ENCODE measurements at regions not wholly inside any gene's neighbourhood (a gene's known extent, or its start where the extent isn't known, plus 50 kb on each side); places are given as distances from the start of the nearest gene placed in this dataset.

DNA sequence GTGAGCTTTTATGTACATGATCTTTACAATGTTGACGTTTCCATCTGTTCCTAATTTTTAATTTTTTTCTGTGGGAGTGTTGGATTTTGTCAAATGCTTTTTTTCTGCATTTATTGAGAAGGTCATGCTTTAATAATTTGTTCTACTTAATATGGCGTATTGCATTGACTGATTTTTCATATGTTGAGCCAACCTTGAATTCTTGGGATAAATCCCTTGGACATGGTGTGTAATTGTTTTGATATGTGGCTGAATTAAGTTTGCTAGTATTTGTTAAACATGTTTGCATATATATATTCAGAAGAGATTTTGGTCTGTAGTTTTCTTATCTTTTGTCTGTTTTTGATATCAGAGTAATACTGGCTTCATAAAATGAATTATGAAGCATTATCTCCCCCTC is 256.7 kb downstream of the EDEM1 start:
- Mint-ChIP-seq H3K36me3 (ENCODE audit: low read depth, unreplicated experiment) (no peaks in the 10 kb centered on the region), H3K27ac (ENCODE audit: unreplicated experiment) (no peak overlapping the region), H3K4me3 (ENCODE audit: unreplicated experiment) (no peak overlapping the region), H3K9me3 (ENCODE audit: unreplicated experiment) (no peaks in the 10 kb centered on the region), H3K4me1 (ENCODE audit: unreplicated experiment) (no peaks in the 10 kb centered on the region), H3K27me3 (ENCODE audit: unreplicated experiment) (no peaks in the 10 kb centered on the region)
- TF ChIP-seq, protein P1, sequence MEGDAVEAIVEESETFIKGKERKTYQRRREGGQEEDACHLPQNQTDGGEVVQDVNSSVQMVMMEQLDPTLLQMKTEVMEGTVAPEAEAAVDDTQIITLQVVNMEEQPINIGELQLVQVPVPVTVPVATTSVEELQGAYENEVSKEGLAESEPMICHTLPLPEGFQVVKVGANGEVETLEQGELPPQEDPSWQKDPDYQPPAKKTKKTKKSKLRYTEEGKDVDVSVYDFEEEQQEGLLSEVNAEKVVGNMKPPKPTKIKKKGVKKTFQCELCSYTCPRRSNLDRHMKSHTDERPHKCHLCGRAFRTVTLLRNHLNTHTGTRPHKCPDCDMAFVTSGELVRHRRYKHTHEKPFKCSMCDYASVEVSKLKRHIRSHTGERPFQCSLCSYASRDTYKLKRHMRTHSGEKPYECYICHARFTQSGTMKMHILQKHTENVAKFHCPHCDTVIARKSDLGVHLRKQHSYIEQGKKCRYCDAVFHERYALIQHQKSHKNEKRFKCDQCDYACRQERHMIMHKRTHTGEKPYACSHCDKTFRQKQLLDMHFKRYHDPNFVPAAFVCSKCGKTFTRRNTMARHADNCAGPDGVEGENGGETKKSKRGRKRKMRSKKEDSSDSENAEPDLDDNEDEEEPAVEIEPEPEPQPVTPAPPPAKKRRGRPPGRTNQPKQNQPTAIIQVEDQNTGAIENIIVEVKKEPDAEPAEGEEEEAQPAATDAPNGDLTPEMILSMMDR (IDR thresholded peaks at IDR 0.05; ENCODE audit: unreplicated experiment): no peak
- no peak for DNase-seq (ENCODE audit: low spot score)

DNA sequence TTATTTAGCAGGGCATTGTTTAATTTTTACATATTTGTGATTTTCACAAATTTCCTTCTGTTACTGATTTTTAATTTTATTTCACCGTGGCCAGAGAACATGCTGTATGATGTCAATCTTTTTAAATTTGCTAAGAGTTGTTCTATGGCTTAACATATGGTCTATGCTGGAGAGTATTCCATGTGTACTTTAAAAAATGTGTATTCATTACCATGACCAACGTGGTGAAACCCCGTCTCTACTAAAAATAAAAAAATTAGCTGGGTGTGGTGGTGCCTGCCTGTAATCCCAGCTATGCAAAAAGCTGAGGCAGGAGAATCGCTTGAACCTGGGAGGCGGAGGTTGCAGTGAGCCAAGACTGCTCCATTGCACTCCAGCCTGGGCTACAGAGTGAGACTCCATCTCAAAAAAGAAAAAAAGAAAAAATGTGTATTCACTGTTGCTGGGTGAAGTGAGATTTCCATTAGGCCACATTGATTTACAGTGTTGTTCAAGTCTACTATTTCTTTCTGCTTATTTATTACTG is 258.2 kb downstream of the EDEM1 start:
- TF ChIP-seq, protein P1 (IDR thresholded peaks at IDR 0.05; ENCODE audit: unreplicated experiment): no peak

DNA sequence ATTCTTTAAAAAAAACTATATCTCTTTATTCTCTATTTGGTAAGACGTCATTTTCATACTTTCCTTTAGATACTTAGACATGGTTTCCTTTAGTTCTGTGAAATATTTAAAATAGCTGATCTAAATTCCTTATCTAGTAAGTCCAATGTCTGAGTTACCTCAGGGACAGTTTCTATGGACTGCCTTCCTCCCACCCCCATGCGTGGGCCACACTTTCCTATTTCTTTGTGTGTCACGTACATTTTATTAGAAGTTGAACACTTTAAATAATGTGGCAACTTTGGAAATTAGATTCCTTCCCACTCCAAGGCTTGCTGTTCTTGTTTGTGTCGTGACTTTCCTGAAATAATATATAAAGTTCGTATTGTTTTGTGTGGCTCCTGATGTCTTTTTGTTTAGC is 260.7 kb downstream of the EDEM1 start:
- H3K27ac Mint-ChIP-seq (ENCODE audit: unreplicated experiment): no peak overlapping the region
- peaks cover 4% of the 10 kb centered on the region for H3K9me3 Mint-ChIP-seq (ENCODE audit: unreplicated experiment)
- no peaks in the 10 kb centered on the region for H3K4me1 Mint-ChIP-seq (ENCODE audit: unreplicated experiment)
- TF ChIP-seq, protein P1 (IDR thresholded peaks at IDR 0.05; ENCODE audit: unreplicated experiment): no peak
- DNase-seq (ENCODE audit: low spot score): no peak
- H3K27me3 Mint-ChIP-seq (ENCODE audit: unreplicated experiment): no peaks in the 10 kb centered on the region
- no peak overlapping the region for H3K4me3 Mint-ChIP-seq (ENCODE audit: unreplicated experiment)
- H3K36me3 Mint-ChIP-seq (ENCODE audit: low read depth, unreplicated experiment): no peaks in the 10 kb centered on the region

More for the DNA sequence above, 258.2 kb downstream of the EDEM1 start:
- no peak for DNase-seq (ENCODE audit: low spot score)
- Mint-ChIP-seq H3K27me3 (ENCODE audit: unreplicated experiment) (no peaks in the 10 kb centered on the region), H3K9me3 (ENCODE audit: unreplicated experiment) (peaks cover 4% of the 10 kb centered on the region), H3K36me3 (ENCODE audit: low read depth, unreplicated experiment) (no peaks in the 10 kb centered on the region), H3K27ac (ENCODE audit: unreplicated experiment) (no peak overlapping the region), H3K4me3 (ENCODE audit: unreplicated experiment) (no peak overlapping the region), H3K4me1 (ENCODE audit: unreplicated experiment) (no peaks in the 10 kb centered on the region)

DNA sequence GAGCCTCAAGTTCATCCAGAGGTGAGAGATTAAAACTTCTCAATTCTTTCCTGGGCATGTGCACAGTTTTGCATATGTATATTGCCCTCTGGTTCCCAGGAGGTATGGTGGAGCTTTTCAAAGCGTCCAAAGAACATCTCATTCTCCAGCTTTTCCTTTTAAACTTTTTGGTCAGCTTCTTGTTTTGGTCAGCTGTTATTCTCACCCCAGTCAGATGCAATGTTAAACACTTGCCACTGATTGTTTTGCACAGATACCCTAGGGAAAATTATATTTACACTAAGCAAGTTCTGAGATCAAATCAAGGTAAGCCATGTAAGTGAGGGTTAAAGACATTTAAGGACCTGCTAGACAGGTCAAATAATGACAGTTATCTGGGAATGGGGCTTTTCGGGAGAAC is 261.3 kb downstream of the EDEM1 start:
- TF ChIP-seq, protein P1 (IDR thresholded peaks at IDR 0.05; ENCODE audit: unreplicated experiment): no peak
- Mint-ChIP-seq H3K4me1 (ENCODE audit: unreplicated experiment) (no peaks in the 10 kb centered on the region), H3K9me3 (ENCODE audit: unreplicated experiment) (peaks cover 4% of the 10 kb centered on the region), H3K36me3 (ENCODE audit: low read depth, unreplicated experiment) (no peaks in the 10 kb centered on the region), H3K27me3 (ENCODE audit: unreplicated experiment) (no peaks in the 10 kb centered on the region), H3K27ac (ENCODE audit: unreplicated experiment) (no peak overlapping the region), H3K4me3 (ENCODE audit: unreplicated experiment) (no peak overlapping the region)
- DNase-seq (ENCODE audit: low spot score): no peak

DNA sequence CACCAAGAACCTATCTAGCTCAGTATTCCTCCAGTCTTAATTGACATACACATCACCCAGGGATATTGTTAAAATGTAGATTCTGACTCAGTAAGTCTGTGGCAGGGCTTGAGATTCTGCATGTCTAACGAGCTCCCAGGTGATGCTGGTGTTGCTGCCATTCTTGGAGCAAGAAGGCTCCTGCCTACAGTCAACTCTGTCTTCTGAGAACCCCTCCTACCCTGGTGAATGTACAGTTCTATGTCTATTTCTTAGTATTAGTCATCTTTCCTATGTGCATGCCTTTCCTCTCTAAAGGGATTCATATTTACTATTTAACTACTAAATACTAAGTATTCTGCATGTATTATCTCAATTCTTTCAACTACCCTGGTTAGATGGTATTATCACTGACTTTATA is 268.7 kb downstream of the EDEM1 start:
- H3K36me3 Mint-ChIP-seq (ENCODE audit: low read depth, unreplicated experiment): no peaks in the 10 kb centered on the region
- no peaks in the 10 kb centered on the region for H3K27me3 Mint-ChIP-seq (ENCODE audit: unreplicated experiment)
- no peaks in the 10 kb centered on the region for H3K4me1 Mint-ChIP-seq (ENCODE audit: unreplicated experiment)
- H3K27ac Mint-ChIP-seq (ENCODE audit: unreplicated experiment): no peak overlapping the region
- no peak overlapping the region for H3K4me3 Mint-ChIP-seq (ENCODE audit: unreplicated experiment)
- H3K9me3 Mint-ChIP-seq (ENCODE audit: unreplicated experiment): no peaks in the 10 kb centered on the region
- DNase-seq (ENCODE audit: low spot score): no peak
- TF ChIP-seq, protein P1 (IDR thresholded peaks at IDR 0.05; ENCODE audit: unreplicated experiment): no peak
